NCI-H128 (cell line): ENCODE measurements at regions not wholly inside any gene's neighbourhood (a gene's known extent, or its start where the extent isn't known, plus 50 kb on each side); places are given as distances from the start of the nearest gene placed in this dataset.

Experiments used
- DNase-seq: peaks from one replicate; lab custom pipeline; 2025; ENCODE audit not compliant: unreplicated experiment; lab: John Stamatoyannopoulos, UW

- no peak for DNase-seq
These were observed 188.6 kb downstream of the TMEM182 start for GRCh38 chr2:102950371-102950946.

- no peak for DNase-seq
These were observed 189.4 kb downstream of the TMEM182 start for GRCh38 chr2:102951249-102951648.

- DNase-seq = no peak
These were observed 205.6 kb downstream of the TMEM182 start for GRCh38 chr2:102967451-102967850.

GRCh38 chr2:102968375-102968774 lies 206.5 kb downstream of the TMEM182 start:
- DNase-seq = no peak

- DNase-seq = no peak
These were observed 209.9 kb downstream of the TMEM182 start for GRCh38 chr2:102971701-102972100.

GRCh38 chr2:102975996-102976975 lies 214.5 kb downstream of the TMEM182 start:
- DNase-seq = peak; percentile 28

GRCh38 chr2:102977426-102978090 lies 215.7 kb downstream of the TMEM182 start:
- no peak for DNase-seq

- DNase-seq = no peak
These were observed 216.3 kb downstream of the TMEM182 start for GRCh38 chr2:102978091-102978490.

- DNase-seq = no peak
These were observed 217.6 kb downstream of the TMEM182 start for GRCh38 chr2:102979429-102979828.

- DNase-seq = peak; percentile 19
These were observed 222.0 kb downstream of the TMEM182 start for GRCh38 chr2:102983786-102984185.

- DNase-seq = no peak
These were observed 225.1 kb downstream of the TMEM182 start for GRCh38 chr2:102986826-102987490.

- no peak for DNase-seq
These were observed 230.8 kb downstream of the TMEM182 start for GRCh38 chr2:102992607-102993006.

- DNase-seq = no peak
These were observed 238.1 kb downstream of the TMEM182 start for GRCh38 chr2:102999958-103000357.

GRCh38 chr2:103002954-103003353 lies 241.1 kb downstream of the TMEM182 start:
- DNase-seq = no peak

GRCh38 chr2:103003750-103004260 lies 242.0 kb downstream of the TMEM182 start:
- no peak for DNase-seq

- DNase-seq = no peak
These were observed 242.7 kb downstream of the TMEM182 start for GRCh38 chr2:103004426-103004942.

GRCh38 chr2:103005393-103005792 lies 243.6 kb downstream of the TMEM182 start:
- no peak for DNase-seq

GRCh38 chr2:103007086-103007485 lies 245.3 kb downstream of the TMEM182 start:
- DNase-seq = no peak

GRCh38 chr2:103008586-103008985 lies 246.8 kb downstream of the TMEM182 start:
- no peak for DNase-seq

- DNase-seq = no peak
These were observed 248.0 kb downstream of the TMEM182 start for GRCh38 chr2:103009871-103010270.

- no peak for DNase-seq
These were observed 248.5 kb downstream of the TMEM182 start for GRCh38 chr2:103010306-103010705.
